HepG2 (cell line): ENCODE measurements at regions not wholly inside any gene's neighbourhood (a gene's known extent, or its start where the extent isn't known, plus 50 kb on each side); places are given as distances from the start of the nearest gene placed in this dataset.

Experiments used
- ATAC-seq: fragments of 200-7000 bp; cut with Tn5 transposase; 3 replicates; pipeline ENCODE4 v1.9.1; 2020; ENCODE audit warnings: mild to moderate bottlenecking, moderate library complexity
- BruUV-seq: library from RNA; stranded (reverse); fragments of 400-500 nt; replicated peaks from 2 replicates; lab custom pipeline; 2021; lab: Mats Ljungman, UMichigan
- CTCF ChIA-PET: fragments of 300-600 bp; formaldehyde crosslinking; extraction: SDS; loops from one replicate; lab custom pipeline; 2021; ENCODE audit warnings: low total read pairs, inconsistent platforms, low intra/inter-chr PET ratio; lab: Yijun Ruan, JAX
- POLR2A ChIA-PET: fragments of 350-600 bp; sonication (Branson Sonifier 250); formaldehyde crosslinking; loops from one replicate; lab custom pipeline; 2020; ENCODE audit warnings: antibody characterized with exemption, inconsistent platforms; lab: Yijun Ruan, JAX
- DNase-seq: peaks from one replicate; pipeline ENCODE4 v3.0.0-alpha.2; 2015; ENCODE audit warnings: low spot score
- FAIRE-seq: peaks from 3 replicates; lab custom pipeline; 2011; peaks lifted over from hg19 to GRCh38; lab: Jason Lieb, UNC
- H2AFZ ChIP-seq: one replicate; pipeline ENCODE4 v1.6.1; 2011; ENCODE audit warnings: low read length, inconsistent platforms
- H3K27ac ChIP-seq: fragments of 300-600 bp; 3 replicates; pipeline ENCODE4 v1.8.0; 2011; ENCODE audit warnings: mixed run types, mild to moderate bottlenecking, mixed read lengths, low read length, inconsistent platforms; ENCODE audit not compliant: insufficient read depth; ENCODE audit errors: extremely low read length
- H3K27me3 ChIP-seq, 2 experiments: fragments of 200-600 bp in 1 of 2; 2 replicates in 1 of 2; 3 replicates in 1 of 2; pipeline versions ENCODE4 v1.6.0 to v1.8.0; 2011; ENCODE audit warnings: low read length in 2 of 2, mild to moderate bottlenecking in 2 of 2, moderate library complexity in 2 of 2, inconsistent platforms in 1 of 2; ENCODE audit not compliant: insufficient read depth in 2 of 2, control insufficient read depth in 1 of 2
- H3K36me3 ChIP-seq, 2 experiments: fragments of 200-600 bp in 1 of 2; replicated peaks in 1 of 2; 2 replicates in 1 of 2; 3 replicates in 1 of 2; pipeline versions ENCODE4 v1.5.1 to v1.8.0; 2011; ENCODE audit warnings: low read length in 2 of 2, inconsistent platforms in 1 of 2; ENCODE audit not compliant: insufficient read depth in 2 of 2, control insufficient read depth in 1 of 2
- H3K4me1 ChIP-seq: 2 replicates; pipeline ENCODE4 v1.5.1; 2012; ENCODE audit warnings: low read length, inconsistent platforms; ENCODE audit not compliant: insufficient read depth
- H3K4me2 ChIP-seq: 2 replicates; pipeline ENCODE4 v1.6.0; 2011; ENCODE audit warnings: low read depth, low read length, inconsistent platforms
- H3K4me3 ChIP-seq, 3 experiments: fragments of 200-600 bp in 1 of 3; sonication (generic), shearing (Covaris generic) in 1 of 3; replicated peaks in 1 of 3; 2 replicates each; pipeline ENCODE4 v1.5.1; 2011 to 2016; ENCODE audit warnings: low read length in 3 of 3, inconsistent platforms in 2 of 3, low read depth in 2 of 3, mild to moderate bottlenecking in 2 of 3, control low read depth in 1 of 3, mixed read lengths in 1 of 3; ENCODE audit not compliant: insufficient read depth in 1 of 3
- H3K79me2 ChIP-seq: one replicate; pipeline ENCODE4 v1.6.1; 2011; ENCODE audit warnings: low read length, inconsistent platforms; ENCODE audit not compliant: insufficient read depth
- H3K9ac ChIP-seq: 2 replicates; pipeline ENCODE4 v1.6.0; 2011; ENCODE audit warnings: mild to moderate bottlenecking, low read depth, low read length, inconsistent platforms; ENCODE audit not compliant: insufficient read depth
- H3K9me3 ChIP-seq: 2 replicates; pipeline ENCODE4 v1.5.1; 2012; ENCODE audit warnings: mild to moderate bottlenecking, low read length
- H4K20me1 ChIP-seq: 2 replicates; pipeline ENCODE4 v1.6.0; 2011; ENCODE audit warnings: inconsistent platforms, mild to moderate bottlenecking, low read length, moderate library complexity; ENCODE audit not compliant: insufficient read depth
- GATAD1 ChIP-seq: IDR thresholded peaks from 2 replicates; pipeline ENCODE4 v1.6.1; 2016; ENCODE audit warnings: missing genetic modification reagents, missing compliant biosample characterization
- HMG20A ChIP-seq: IDR thresholded peaks from 2 replicates; pipeline ENCODE4 v1.6.1; 2016; ENCODE audit warnings: borderline replicate concordance
- MAFG ChIP-seq: sonication (generic); formaldehyde crosslinking; IDR thresholded peaks from 2 replicates; pipeline ENCODE4 v1.5.1; 2020; ENCODE audit warnings: mild to moderate bottlenecking, missing genetic modification reagents
- NKX3-1 ChIP-seq: sonication (generic); formaldehyde crosslinking; IDR thresholded peaks from 2 replicates; pipeline ENCODE4 v1.5.0; 2020; ENCODE audit warnings: missing genetic modification reagents
- PRPF4 ChIP-seq: fragments of 200-400 bp; formaldehyde crosslinking; IDR thresholded peaks from 2 replicates; pipeline ENCODE4 v1.6.1; 2016; ENCODE audit warnings: low read length, low read depth; ENCODE audit not compliant: poor library complexity, severe bottlenecking
- PTBP1 ChIP-seq: fragments of 200-400 bp; formaldehyde crosslinking; IDR thresholded peaks from 2 replicates; pipeline ENCODE4 v1.6.1; 2018; ENCODE audit warnings: low read length, low read depth; ENCODE audit not compliant: poor library complexity, severe bottlenecking
- RCOR2 ChIP-seq: IDR thresholded peaks from 2 replicates; pipeline ENCODE4 v1.6.1; 2016; ENCODE audit warnings: missing biosample characterization, missing genetic modification reagents
- ZMYM2 ChIP-seq: sonication (generic); formaldehyde crosslinking; IDR thresholded peaks from 2 replicates; pipeline ENCODE4 v1.8.0; 2022; ENCODE audit warnings: mild to moderate bottlenecking, missing genetic modification reagents
- ZNF234 ChIP-seq: sonication (generic); formaldehyde crosslinking; conservative IDR thresholded peaks from 2 replicates; pipeline ENCODE4 v1.5.1; 2020; ENCODE audit warnings: mild to moderate bottlenecking, missing genetic modification reagents
- ZNF264 ChIP-seq: sonication (generic); formaldehyde crosslinking; IDR thresholded peaks from 2 replicates; pipeline ENCODE4 v1.4.0; 2020; ENCODE audit warnings: missing genetic modification reagents
- ZNF274 ChIP-seq: sonication (generic); formaldehyde crosslinking; IDR thresholded peaks from 2 replicates; pipeline ENCODE4 v1.5.1; 2020; ENCODE audit warnings: mild to moderate bottlenecking, missing genetic modification reagents
- ZNF317 ChIP-seq: sonication (generic); formaldehyde crosslinking; IDR thresholded peaks from 2 replicates; pipeline ENCODE4 v1.5.0; 2020; ENCODE audit warnings: mild to moderate bottlenecking, missing genetic modification reagents
- ZNF326 ChIP-seq: sonication (generic); formaldehyde crosslinking; IDR thresholded peaks from 2 replicates; pipeline ENCODE4 v1.4.0; 2020; ENCODE audit warnings: missing genetic modification reagents, borderline replicate concordance
- ZNF761 ChIP-seq: sonication (generic); formaldehyde crosslinking; conservative IDR thresholded peaks from 2 replicates; pipeline ENCODE4 v1.4.0; 2020; ENCODE audit warnings: mild to moderate bottlenecking, missing genetic modification reagents
- ZNF788 ChIP-seq: sonication (generic); formaldehyde crosslinking; IDR thresholded peaks from 2 replicates; pipeline ENCODE4 v1.5.0; 2020; ENCODE audit warnings: mild to moderate bottlenecking, missing genetic modification reagents, borderline replicate concordance
- ZNF841 ChIP-seq: sonication (generic); formaldehyde crosslinking; IDR thresholded peaks from 2 replicates; pipeline ENCODE4 v1.8.1; 2023; ENCODE audit warnings: missing genetic modification reagents, borderline replicate concordance
- WGBS: methylation state at CpG from one replicate; pipeline ENCODE4 v1.1.6; 2017; ENCODE audit warnings: low lambda C conversion rate; 5-methylcytosine and 5-hydroxymethylcytosine counted together
- in situ Hi-C: cut with HindIII; loops from 2 replicates; pipeline ENCODE4 v1.10.0; 2017; ENCODE audit warnings: low pct_unique_long_range_greater_than_20kb; ENCODE audit not compliant: extremely low pct_ligation_motif_present
- intact Hi-C: fragments of 100-400 bp; cut with micrococcal nuclease; formaldehyde crosslinking; loops from one replicate; pipeline ENCODE4 v1.10.0; 2022; ENCODE audit not compliant: unreplicated experiment
- TF ChIP-seq, protein P1 (sequence below): sonication (generic); formaldehyde crosslinking; IDR thresholded peaks from 2 replicates; pipeline ENCODE4 v1.5.1; 2020; ENCODE audit warnings: missing genetic modification reagents, mild to moderate bottlenecking, borderline replicate concordance
- TF ChIP-seq, protein P2 (sequence below): sonication (generic); formaldehyde crosslinking; IDR thresholded peaks from 2 replicates; pipeline ENCODE4 v1.4.0; 2020; ENCODE audit warnings: missing genetic modification reagents
- TF ChIP-seq, protein P3 (sequence below): sonication (generic); formaldehyde crosslinking; IDR thresholded peaks from 2 replicates; pipeline ENCODE4 v1.4.0; 2020; ENCODE audit warnings: missing genetic modification reagents, borderline replicate concordance
- TF ChIP-seq, protein P4 (sequence below): sonication (generic); formaldehyde crosslinking; IDR thresholded peaks from 2 replicates; pipeline ENCODE4 v1.8.1; 2023; ENCODE audit warnings: mild to moderate bottlenecking, missing genetic modification reagents, borderline replicate concordance

DNA sequence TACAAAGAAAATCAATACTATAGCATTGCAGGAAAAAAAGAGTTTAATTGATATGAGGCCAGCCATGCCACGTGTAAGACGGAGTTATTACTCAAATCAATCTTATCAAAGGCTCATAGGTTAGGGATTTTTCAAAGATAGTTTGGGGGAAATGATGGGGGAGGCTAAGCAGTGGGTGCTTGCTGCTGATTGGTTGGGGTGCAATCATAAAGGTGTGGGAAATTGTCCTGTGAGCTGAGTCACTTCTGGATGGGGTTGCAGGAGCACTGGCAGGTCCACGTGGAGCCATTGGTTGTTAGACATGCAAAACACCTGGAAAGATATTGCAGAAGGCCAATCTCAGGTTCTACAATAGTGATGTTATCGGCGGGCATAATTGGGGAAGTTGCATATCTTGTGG is 319.2 kb upstream of the COBL start:
- DNase-seq, result no peak
- intact Hi-C loops (no loop called here), in situ Hi-C loops (no loop called here)
- TF ChIP-seq NKX3-1 (CRISPR knock-in tag) (no peak), GATAD1 (CRISPR knock-in tag) (no peak), MAFG (no peak), ZNF326 (CRISPR knock-in tag) (no peak), HMG20A (CRISPR knock-in tag) (no peak), ZNF274 (CRISPR knock-in tag) (no peak), PRPF4 (no peak), PTBP1 (no peak), ZNF788 (CRISPR knock-in tag) (no peak), ZMYM2 (no peak), ZNF841 (CRISPR knock-in tag) (no peak), RCOR2 (no peak), ZNF264 (CRISPR knock-in tag) (no peak), ZNF317 (CRISPR knock-in tag) (no peak), ZNF234 (CRISPR knock-in tag) (no peak), ZNF761 (CRISPR knock-in tag) (no peak)
- TF ChIP-seq, protein P1, sequence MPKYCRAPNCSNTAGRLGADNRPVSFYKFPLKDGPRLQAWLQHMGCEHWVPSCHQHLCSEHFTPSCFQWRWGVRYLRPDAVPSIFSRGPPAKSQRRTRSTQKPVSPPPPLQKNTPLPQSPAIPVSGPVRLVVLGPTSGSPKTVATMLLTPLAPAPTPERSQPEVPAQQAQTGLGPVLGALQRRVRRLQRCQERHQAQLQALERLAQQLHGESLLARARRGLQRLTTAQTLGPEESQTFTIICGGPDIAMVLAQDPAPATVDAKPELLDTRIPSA (CRISPR knock-in tag), result no peak
- TF ChIP-seq, protein P2, sequence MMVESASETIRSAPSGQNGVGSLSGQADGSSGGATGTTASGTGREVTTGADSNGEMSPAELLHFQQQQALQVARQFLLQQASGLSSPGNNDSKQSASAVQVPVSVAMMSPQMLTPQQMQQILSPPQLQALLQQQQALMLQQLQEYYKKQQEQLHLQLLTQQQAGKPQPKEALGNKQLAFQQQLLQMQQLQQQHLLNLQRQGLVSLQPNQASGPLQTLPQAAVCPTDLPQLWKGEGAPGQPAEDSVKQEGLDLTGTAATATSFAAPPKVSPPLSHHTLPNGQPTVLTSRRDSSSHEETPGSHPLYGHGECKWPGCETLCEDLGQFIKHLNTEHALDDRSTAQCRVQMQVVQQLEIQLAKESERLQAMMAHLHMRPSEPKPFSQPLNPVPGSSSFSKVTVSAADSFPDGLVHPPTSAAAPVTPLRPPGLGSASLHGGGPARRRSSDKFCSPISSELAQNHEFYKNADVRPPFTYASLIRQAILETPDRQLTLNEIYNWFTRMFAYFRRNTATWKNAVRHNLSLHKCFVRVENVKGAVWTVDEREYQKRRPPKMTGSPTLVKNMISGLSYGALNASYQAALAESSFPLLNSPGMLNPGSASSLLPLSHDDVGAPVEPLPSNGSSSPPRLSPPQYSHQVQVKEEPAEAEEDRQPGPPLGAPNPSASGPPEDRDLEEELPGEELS (CRISPR knock-in tag), result no peak
- TF ChIP-seq, protein P3, sequence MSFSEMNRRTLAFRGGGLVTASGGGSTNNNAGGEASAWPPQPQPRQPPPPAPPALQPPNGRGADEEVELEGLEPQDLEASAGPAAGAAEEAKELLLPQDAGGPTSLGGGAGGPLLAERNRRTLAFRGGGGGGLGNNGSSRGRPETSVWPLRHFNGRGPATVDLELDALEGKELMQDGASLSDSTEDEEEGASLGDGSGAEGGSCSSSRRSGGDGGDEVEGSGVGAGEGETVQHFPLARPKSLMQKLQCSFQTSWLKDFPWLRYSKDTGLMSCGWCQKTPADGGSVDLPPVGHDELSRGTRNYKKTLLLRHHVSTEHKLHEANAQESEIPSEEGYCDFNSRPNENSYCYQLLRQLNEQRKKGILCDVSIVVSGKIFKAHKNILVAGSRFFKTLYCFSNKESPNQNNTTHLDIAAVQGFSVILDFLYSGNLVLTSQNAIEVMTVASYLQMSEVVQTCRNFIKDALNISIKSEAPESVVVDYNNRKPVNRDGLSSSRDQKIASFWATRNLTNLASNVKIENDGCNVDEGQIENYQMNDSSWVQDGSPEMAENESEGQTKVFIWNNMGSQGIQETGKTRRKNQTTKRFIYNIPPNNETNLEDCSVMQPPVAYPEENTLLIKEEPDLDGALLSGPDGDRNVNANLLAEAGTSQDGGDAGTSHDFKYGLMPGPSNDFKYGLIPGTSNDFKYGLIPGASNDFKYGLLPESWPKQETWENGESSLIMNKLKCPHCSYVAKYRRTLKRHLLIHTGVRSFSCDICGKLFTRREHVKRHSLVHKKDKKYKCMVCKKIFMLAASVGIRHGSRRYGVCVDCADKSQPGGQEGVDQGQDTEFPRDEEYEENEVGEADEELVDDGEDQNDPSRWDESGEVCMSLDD, result no peak
- TF ChIP-seq, protein P4, sequence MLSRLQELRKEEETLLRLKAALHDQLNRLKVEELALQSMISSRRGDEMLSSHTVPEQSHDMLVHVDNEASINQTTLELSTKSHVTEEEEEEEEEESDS (CRISPR knock-in tag), result no peak
- ATAC-seq, result no peak
- Histone ChIP-seq H4K20me1 (no peaks in the 10 kb centered on the region), H3K9ac (no peak overlapping the region), H3K4me2 (no peak overlapping the region), H3K27me3 (0 out of 5 replicates have a peak, but pooled peaks cover 0 to 11% of the 10 kb centered on the region in 2 experiments), H3K4me3 (no peak overlapping the region), H3K36me3 (no peaks in the 10 kb centered on the region), H3K4me1 (no peaks in the 10 kb centered on the region), H3K79me2 (no peaks in the 10 kb centered on the region), H3K9me3 (no peaks in the 10 kb centered on the region), H3K27ac (no peak overlapping the region), H2AFZ (no peak overlapping the region)
- ChIA-PET CTCF (no interaction called here), POLR2A (no interaction called here)
- no peak for FAIRE-seq
- WGBS, result 5% methylated on average over 5 of the region's 5 CpGs
- no TSS peak for BruUV-seq
